ENCODE measurements at regions not wholly inside any gene's neighbourhood (a gene's known extent, or its start where the extent isn't known, plus 50 kb on each side); places are given as distances from the start of the nearest gene placed in this dataset.

GRCh38 chr4:10891866-10892265, 207.3 kb upstream of the CLNK start:
- no peaks in the 10 kb centered on the region for H3K9me3 ChIP-seq (ENCODE audit: control insufficient read depth, insufficient read depth, low read length)
- no peak for TF ChIP-seq SMC3 (IDR thresholded peaks at IDR 0.05; ENCODE audit: low read depth, low read length)
- TF ChIP-seq NFE2L2 (IDR thresholded peaks at IDR 0.05; ENCODE audit: low read depth, low read length), result no peak
- TF ChIP-seq CHD1 (IDR thresholded peaks at IDR 0.05; ENCODE audit: low read depth, low read length), result no peak
- TF ChIP-seq MAFK (IDR thresholded peaks at IDR 0.05; ENCODE audit: low read depth, low read length), result no peak
- TF ChIP-seq USF2 (IDR thresholded peaks at IDR 0.05; ENCODE audit: low read depth, low read length), result no peak
- no peak for TF ChIP-seq RFX5 (IDR thresholded peaks at IDR 0.05; ENCODE audit: low read depth, low read length)
- no peak for TF ChIP-seq POLR2A (IDR thresholded peaks at IDR 0.05; ENCODE audit: low read depth, low read length)
- no peak for TF ChIP-seq BHLHE40 (IDR thresholded peaks at IDR 0.05; ENCODE audit: low read depth, low read length)
- no peak for TF ChIP-seq FOS (IDR thresholded peaks at IDR 0.05; ENCODE audit: low read depth, low read length)
- no peak for TF ChIP-seq MXI1 (IDR thresholded peaks at IDR 0.05; ENCODE audit: borderline replicate concordance, low read depth, low read length)
- TF ChIP-seq RAD21 (IDR thresholded peaks at IDR 0.05; ENCODE audit: low read length), result no peak
- no peak for TF ChIP-seq ELK1 (IDR thresholded peaks at IDR 0.05; ENCODE audit: borderline replicate concordance, low read depth, low read length)
- no peak for TF ChIP-seq CEBPB (IDR thresholded peaks at IDR 0.05; ENCODE audit: low read depth, low read length)
- TF ChIP-seq, protein P1, sequence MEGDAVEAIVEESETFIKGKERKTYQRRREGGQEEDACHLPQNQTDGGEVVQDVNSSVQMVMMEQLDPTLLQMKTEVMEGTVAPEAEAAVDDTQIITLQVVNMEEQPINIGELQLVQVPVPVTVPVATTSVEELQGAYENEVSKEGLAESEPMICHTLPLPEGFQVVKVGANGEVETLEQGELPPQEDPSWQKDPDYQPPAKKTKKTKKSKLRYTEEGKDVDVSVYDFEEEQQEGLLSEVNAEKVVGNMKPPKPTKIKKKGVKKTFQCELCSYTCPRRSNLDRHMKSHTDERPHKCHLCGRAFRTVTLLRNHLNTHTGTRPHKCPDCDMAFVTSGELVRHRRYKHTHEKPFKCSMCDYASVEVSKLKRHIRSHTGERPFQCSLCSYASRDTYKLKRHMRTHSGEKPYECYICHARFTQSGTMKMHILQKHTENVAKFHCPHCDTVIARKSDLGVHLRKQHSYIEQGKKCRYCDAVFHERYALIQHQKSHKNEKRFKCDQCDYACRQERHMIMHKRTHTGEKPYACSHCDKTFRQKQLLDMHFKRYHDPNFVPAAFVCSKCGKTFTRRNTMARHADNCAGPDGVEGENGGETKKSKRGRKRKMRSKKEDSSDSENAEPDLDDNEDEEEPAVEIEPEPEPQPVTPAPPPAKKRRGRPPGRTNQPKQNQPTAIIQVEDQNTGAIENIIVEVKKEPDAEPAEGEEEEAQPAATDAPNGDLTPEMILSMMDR (conservative IDR thresholded peaks at IDR 0.05; ENCODE audit: low read depth, low read length), result no peak
- no peak for TF ChIP-seq MAZ (IDR thresholded peaks at IDR 0.05; ENCODE audit: borderline replicate concordance, low read depth, low read length)
- TF ChIP-seq RCOR1 (IDR thresholded peaks at IDR 0.05; ENCODE audit: insufficient replicate concordance, low read length), result no peak
- H4K20me1 ChIP-seq (ENCODE audit: insufficient read depth, low read length), result no peaks in the 10 kb centered on the region
- no peak overlapping the region for H4K5ac ChIP-seq (ENCODE audit: low read depth, low read length)
- H3K14ac ChIP-seq (replicated peaks; ENCODE audit: low read depth, low read length), result no peak overlapping the region
- no peak overlapping the region for H4K91ac ChIP-seq (ENCODE audit: insufficient read depth, low read depth, low read length)
- no peak overlapping the region for H3K4ac ChIP-seq (ENCODE audit: low read depth, low read length)
- H2AK5ac ChIP-seq (ENCODE audit: low read depth, low read length), result no peak overlapping the region
- H2BK20ac ChIP-seq (ENCODE audit: low read depth, low read length), result no peak overlapping the region
- no peak overlapping the region for H2BK15ac ChIP-seq (ENCODE audit: low read depth, low read length)
- no peaks in the 10 kb centered on the region for H3K9me1 ChIP-seq (ENCODE audit: insufficient read depth, low read length)
- H3K36me3 ChIP-seq (ENCODE audit: control insufficient read depth, insufficient read depth, low read length), result no peaks in the 10 kb centered on the region
- no peak for DNase-seq
- no peak overlapping the region for H3K27ac ChIP-seq (ENCODE audit: insufficient read depth, low read length)
- no peak overlapping the region for H3K4me2 ChIP-seq (ENCODE audit: low read depth, low read length)
- no peak overlapping the region for H3K56ac ChIP-seq (ENCODE audit: extremely low read depth, insufficient read depth, low read length)
- no peaks in the 10 kb centered on the region for H3K79me1 ChIP-seq (ENCODE audit: low read depth in 1 of 2, low read length in 2 of 2)
- dilution Hi-C loops (cut with HindIII; ENCODE audit: low sequenced_read_pairs, unreplicated experiment), result no loop called here
- CTCF ChIA-PET, result no interaction called here
- POLR2A ChIA-PET (ENCODE audit: unreplicated experiment), result no interaction called here
- no peak overlapping the region for H3K23ac ChIP-seq (ENCODE audit: low read depth, low read length)
- in situ Hi-C loops (cut with MboI; ENCODE audit: low sequenced_read_pairs), result no loop called here
- H3K4me3 ChIP-seq (ENCODE audit: insufficient read depth, low read depth, low read length), result no peak overlapping the region
- no peak overlapping the region for H2BK5ac ChIP-seq (ENCODE audit: low read depth, low read length, poor library complexity, severe bottlenecking)
- BruUV-seq (replicated peaks), result no TSS peak
- no peaks in the 10 kb centered on the region for H3K4me1 ChIP-seq (ENCODE audit: control insufficient read depth, insufficient read depth, low read length)
- no peak overlapping the region for H3K18ac ChIP-seq (ENCODE audit: low read depth, low read length)
- H3K27me3 ChIP-seq (ENCODE audit: control insufficient read depth, insufficient read depth, low read length), result no peaks in the 10 kb centered on the region
- WGBS, 2 experiments (ENCODE audit: extremely low coverage in 2 of 2, insufficient read length in 1 of 2), result no CpG with 5 or more reads among the region's 2 CpGs
- no peak overlapping the region for H3K9ac ChIP-seq (ENCODE audit: low read depth, low read length)
- intact Hi-C loops (cut with micrococcal nuclease), result no loop called here
- no peak for ATAC-seq (ENCODE audit: low read depth)
- H2AK9ac ChIP-seq (replicated peaks; ENCODE audit: low read depth, low read length, poor library complexity), result no peak overlapping the region
- no peak overlapping the region for H2AFZ ChIP-seq (replicated peaks; ENCODE audit: low read length, poor library complexity)
- H2BK120ac ChIP-seq (ENCODE audit: low read depth, low read length), result no peak overlapping the region
- H4K8ac ChIP-seq (ENCODE audit: low read depth in 2 of 2, low read length in 2 of 2), result no peak overlapping the region

Data from IMR-90 (cell line).